ENCODE measurements at regions not wholly inside any gene's neighbourhood (a gene's known extent, or its start where the extent isn't known, plus 50 kb on each side); places are given as distances from the start of the nearest gene placed in this dataset.

DNA sequence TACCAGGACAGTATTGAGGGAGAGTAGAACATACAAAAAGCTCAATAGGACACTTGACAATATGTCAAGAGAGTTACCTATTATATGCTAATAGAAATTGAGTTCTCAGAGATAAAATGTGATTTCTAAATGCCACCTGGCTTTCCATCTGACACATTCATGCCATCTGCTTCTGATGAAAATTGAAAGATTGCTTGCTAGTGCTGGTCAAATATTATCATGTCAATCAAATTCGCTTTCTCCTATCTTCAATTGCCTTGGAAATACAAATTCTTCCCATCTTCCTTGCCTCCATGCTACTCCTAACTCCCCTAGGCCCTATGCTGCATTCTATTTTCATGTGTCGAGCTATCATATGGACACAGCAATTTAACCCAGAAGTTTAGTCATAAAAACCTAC, 1076.9 kb downstream of the ARAP2 start:
- H3K27me3 Mint-ChIP-seq (ENCODE audit: unreplicated experiment), result no peaks in the 10 kb centered on the region
- TF ChIP-seq, protein P1, sequence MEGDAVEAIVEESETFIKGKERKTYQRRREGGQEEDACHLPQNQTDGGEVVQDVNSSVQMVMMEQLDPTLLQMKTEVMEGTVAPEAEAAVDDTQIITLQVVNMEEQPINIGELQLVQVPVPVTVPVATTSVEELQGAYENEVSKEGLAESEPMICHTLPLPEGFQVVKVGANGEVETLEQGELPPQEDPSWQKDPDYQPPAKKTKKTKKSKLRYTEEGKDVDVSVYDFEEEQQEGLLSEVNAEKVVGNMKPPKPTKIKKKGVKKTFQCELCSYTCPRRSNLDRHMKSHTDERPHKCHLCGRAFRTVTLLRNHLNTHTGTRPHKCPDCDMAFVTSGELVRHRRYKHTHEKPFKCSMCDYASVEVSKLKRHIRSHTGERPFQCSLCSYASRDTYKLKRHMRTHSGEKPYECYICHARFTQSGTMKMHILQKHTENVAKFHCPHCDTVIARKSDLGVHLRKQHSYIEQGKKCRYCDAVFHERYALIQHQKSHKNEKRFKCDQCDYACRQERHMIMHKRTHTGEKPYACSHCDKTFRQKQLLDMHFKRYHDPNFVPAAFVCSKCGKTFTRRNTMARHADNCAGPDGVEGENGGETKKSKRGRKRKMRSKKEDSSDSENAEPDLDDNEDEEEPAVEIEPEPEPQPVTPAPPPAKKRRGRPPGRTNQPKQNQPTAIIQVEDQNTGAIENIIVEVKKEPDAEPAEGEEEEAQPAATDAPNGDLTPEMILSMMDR (IDR thresholded peaks at IDR 0.05), result no peak
- H3K36me3 Mint-ChIP-seq (ENCODE audit: unreplicated experiment), result no peaks in the 10 kb centered on the region
- no peaks in the 10 kb centered on the region for H3K9me3 Mint-ChIP-seq (ENCODE audit: unreplicated experiment)
- no peak for DNase-seq (ENCODE audit: extremely low spot score, unreplicated experiment)
- H3K4me1 Mint-ChIP-seq (ENCODE audit: unreplicated experiment), result no peaks in the 10 kb centered on the region
- no peak overlapping the region for H3K27ac Mint-ChIP-seq (ENCODE audit: unreplicated experiment)
- H3K4me3 Mint-ChIP-seq (ENCODE audit: unreplicated experiment), result no peak overlapping the region

DNA sequence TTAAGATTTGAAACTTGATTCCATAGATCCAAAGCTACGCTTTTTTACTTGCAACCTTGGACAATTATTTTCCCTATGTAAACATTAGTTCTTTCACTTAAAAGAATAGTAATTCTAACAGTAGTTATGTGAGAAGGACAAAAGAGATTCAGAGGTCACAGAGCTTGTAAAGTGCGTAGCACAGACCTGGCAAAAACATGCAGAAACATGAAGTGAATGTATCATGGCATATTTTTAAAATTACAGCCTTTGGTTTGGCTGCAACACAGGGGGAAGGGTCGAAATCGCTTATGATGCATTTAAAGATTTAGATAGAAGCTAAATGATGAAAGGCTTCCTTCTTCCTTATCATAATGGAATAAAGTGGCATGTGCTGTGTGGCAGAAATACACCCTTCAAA, 1068.8 kb downstream of the ARAP2 start:
- DNase-seq (ENCODE audit: extremely low spot score, unreplicated experiment), result no peak
- Mint-ChIP-seq H3K9me3 (ENCODE audit: unreplicated experiment) (no peaks in the 10 kb centered on the region), H3K4me1 (ENCODE audit: unreplicated experiment) (no peaks in the 10 kb centered on the region), H3K27me3 (ENCODE audit: unreplicated experiment) (peaks cover 3% of the 10 kb centered on the region), H3K4me3 (ENCODE audit: unreplicated experiment) (no peak overlapping the region), H3K27ac (ENCODE audit: unreplicated experiment) (no peak overlapping the region), H3K36me3 (ENCODE audit: unreplicated experiment) (no peaks in the 10 kb centered on the region)
- TF ChIP-seq, protein P1 (IDR thresholded peaks at IDR 0.05), result no peak

DNA sequence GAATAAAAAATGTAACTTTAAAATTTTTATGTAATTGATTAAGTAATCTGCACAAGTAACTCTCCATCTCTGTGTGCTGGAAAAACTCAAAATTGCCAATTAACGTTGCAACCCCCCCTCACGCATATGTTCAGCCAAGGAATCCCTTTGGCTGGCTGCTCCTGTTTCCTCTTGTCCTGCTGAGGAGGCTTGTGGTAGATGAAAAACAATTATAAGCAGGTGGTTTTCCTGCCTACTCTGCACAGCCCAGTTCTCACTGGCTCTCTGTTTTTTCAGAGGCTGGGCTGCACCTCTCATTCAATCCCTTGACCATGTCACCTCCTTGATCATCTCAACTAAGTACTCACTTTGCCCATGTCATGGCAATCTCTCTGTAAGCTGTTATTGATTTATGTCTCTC, 1068.4 kb downstream of the ARAP2 start:
- Mint-ChIP-seq H3K4me1 (ENCODE audit: unreplicated experiment) (no peaks in the 10 kb centered on the region), H3K4me3 (ENCODE audit: unreplicated experiment) (no peak overlapping the region), H3K27me3 (ENCODE audit: unreplicated experiment) (peaks cover 3% of the 10 kb centered on the region), H3K27ac (ENCODE audit: unreplicated experiment) (no peak overlapping the region), H3K9me3 (ENCODE audit: unreplicated experiment) (no peaks in the 10 kb centered on the region), H3K36me3 (ENCODE audit: unreplicated experiment) (no peaks in the 10 kb centered on the region)
- no peak for DNase-seq (ENCODE audit: extremely low spot score, unreplicated experiment)
- TF ChIP-seq, protein P1 (IDR thresholded peaks at IDR 0.05), result no peak

DNA sequence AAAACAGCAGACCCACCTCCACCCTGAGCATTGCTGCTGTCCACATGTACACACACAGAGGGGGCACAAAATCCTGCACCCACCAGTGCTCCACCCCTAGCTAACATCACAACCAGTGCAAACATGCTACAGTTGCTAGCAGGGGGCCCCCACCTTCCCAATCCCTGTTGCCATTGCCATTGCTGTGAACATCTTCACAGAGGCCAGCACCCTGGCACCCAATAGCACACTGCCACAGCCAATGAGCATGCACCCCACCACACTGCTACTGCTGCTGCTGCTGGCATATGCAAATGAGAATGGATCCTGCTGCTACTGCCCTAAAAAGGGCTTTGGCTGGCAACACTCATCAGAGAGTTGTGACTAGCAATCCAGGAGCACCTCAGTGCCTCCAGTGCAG, 1061.9 kb downstream of the ARAP2 start:
- Mint-ChIP-seq H3K36me3 (ENCODE audit: unreplicated experiment) (no peaks in the 10 kb centered on the region), H3K4me3 (ENCODE audit: unreplicated experiment) (no peak overlapping the region), H3K27ac (ENCODE audit: unreplicated experiment) (no peak overlapping the region), H3K9me3 (ENCODE audit: unreplicated experiment) (no peaks in the 10 kb centered on the region), H3K27me3 (ENCODE audit: unreplicated experiment) (peaks cover 2% of the 10 kb centered on the region), H3K4me1 (ENCODE audit: unreplicated experiment) (no peaks in the 10 kb centered on the region)
- DNase-seq (ENCODE audit: extremely low spot score, unreplicated experiment), result no peak
- TF ChIP-seq, protein P1 (IDR thresholded peaks at IDR 0.05), result no peak

DNA sequence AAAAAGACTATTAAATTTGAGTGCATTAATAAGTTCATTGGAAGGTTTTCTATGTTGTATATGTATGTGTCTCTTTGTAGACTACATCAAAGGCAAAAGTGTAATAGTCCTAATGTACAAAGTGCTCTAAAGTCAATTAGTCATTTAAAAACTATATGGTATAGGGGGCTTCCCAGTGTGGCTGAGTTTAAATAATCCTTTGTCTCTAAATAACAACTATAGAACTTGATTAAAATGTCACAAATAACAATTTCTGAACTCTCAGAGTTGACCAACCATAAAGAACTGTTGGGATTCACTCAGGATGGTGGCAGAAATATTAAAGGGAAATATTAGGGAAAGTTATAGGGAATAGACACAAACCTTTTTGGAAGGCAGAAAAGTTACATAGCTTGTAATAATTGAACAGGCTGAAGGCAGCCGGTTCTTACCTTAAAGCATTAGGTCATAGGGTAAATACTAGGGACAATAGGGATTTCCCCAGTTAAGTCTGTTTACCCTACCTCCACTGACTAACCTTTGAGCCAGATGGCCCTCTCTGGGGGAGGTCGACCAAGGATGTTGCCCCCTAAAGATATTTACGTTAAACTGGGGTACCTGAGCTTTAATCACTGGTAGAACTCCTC, 1054.2 kb downstream of the ARAP2 start:
- H3K27me3 Mint-ChIP-seq (ENCODE audit: unreplicated experiment), result peaks cover 4% of the 10 kb centered on the region
- no peak for DNase-seq (ENCODE audit: extremely low spot score, unreplicated experiment)
- H3K4me3 Mint-ChIP-seq (ENCODE audit: unreplicated experiment), result no peak overlapping the region
- no peaks in the 10 kb centered on the region for H3K36me3 Mint-ChIP-seq (ENCODE audit: unreplicated experiment)
- no peaks in the 10 kb centered on the region for H3K4me1 Mint-ChIP-seq (ENCODE audit: unreplicated experiment)
- H3K9me3 Mint-ChIP-seq (ENCODE audit: unreplicated experiment), result no peaks in the 10 kb centered on the region
- H3K27ac Mint-ChIP-seq (ENCODE audit: unreplicated experiment), result no peak overlapping the region
- TF ChIP-seq, protein P1 (IDR thresholded peaks at IDR 0.05), result no peak
